WTC11 (cell line): ENCODE measurements at regions not wholly inside any gene's neighbourhood (a gene's known extent, or its start where the extent isn't known, plus 50 kb on each side); places are given as distances from the start of the nearest gene placed in this dataset.
A peak's percentile ranks its signal among the peaks of the same experiment; 100 is the strongest.

ENCODE experiments used
- ATAC-seq: fragments of 200-7000 bp; cut with Tn5 transposase; 2 replicates; pipeline ENCODE4 v1.10.0; 2021; ENCODE audit warnings: mild to moderate bottlenecking, moderate library complexity
- CTCF ChIA-PET: fragments of 300-600 bp; sonication (Branson Sonifier 250); formaldehyde crosslinking; loops from one replicate; lab custom pipeline; 2021; ENCODE audit warnings: antibody characterized with exemption; lab: Charles Lee
- POLR2A ChIA-PET: fragments of 350-600 bp; sonication (Branson Sonifier 250); formaldehyde crosslinking; loops from one replicate; lab custom pipeline; 2021; ENCODE audit warnings: antibody characterized with exemption; lab: Charles Lee
- DNase-seq: peaks from one replicate; pipeline ENCODE4 v3.0.0; 2021; ENCODE audit warnings: low spot score
- H3K27ac Mint-ChIP-seq: 2 replicates; pipeline ENCODE4 v1.8.0; 2021; ENCODE audit warnings: mixed read lengths
- H3K27me3 Mint-ChIP-seq: 2 replicates; pipeline ENCODE4 v1.8.0; 2021; ENCODE audit warnings: low read depth, mild to moderate bottlenecking, moderate library complexity, mixed read lengths
- H3K36me3 Mint-ChIP-seq: 2 replicates; pipeline ENCODE4 v1.8.0; 2021; ENCODE audit warnings: mixed read lengths
- H3K4me1 Mint-ChIP-seq: 2 replicates; pipeline ENCODE4 v1.8.0; 2022; ENCODE audit warnings: mixed read lengths
- H3K4me3 Mint-ChIP-seq: 2 replicates; pipeline ENCODE4 v1.8.0; 2021; ENCODE audit warnings: mild to moderate bottlenecking, moderate library complexity, mixed read lengths
- H3K9me3 Mint-ChIP-seq: 2 replicates; pipeline ENCODE4 v1.8.0; 2021; ENCODE audit warnings: mixed read lengths
- AFF4 ChIP-seq: sonication (generic); formaldehyde crosslinking; IDR thresholded peaks from 2 replicates; pipeline ENCODE4 v1.8.1; 2023; ENCODE audit warnings: mild to moderate bottlenecking, missing genetic modification reagents, borderline replicate concordance
- ATF3 ChIP-seq: sonication (generic); formaldehyde crosslinking; conservative IDR thresholded peaks from 2 replicates; pipeline ENCODE4 v1.8.1; 2022; ENCODE audit warnings: mild to moderate bottlenecking, missing genetic modification reagents
- CBFB ChIP-seq: sonication (generic); formaldehyde crosslinking; IDR thresholded peaks from 2 replicates; pipeline ENCODE4 v1.8.1; 2022; ENCODE audit warnings: mild to moderate bottlenecking, low read depth, missing genetic modification reagents
- CREB1 ChIP-seq: sonication (generic); formaldehyde crosslinking; IDR thresholded peaks from 2 replicates; pipeline ENCODE4 v1.8.0; 2023; ENCODE audit warnings: mild to moderate bottlenecking, missing genetic modification reagents
- CREM ChIP-seq: sonication (generic); formaldehyde crosslinking; IDR thresholded peaks from 2 replicates; pipeline ENCODE4 v1.8.1; 2022; ENCODE audit warnings: mild to moderate bottlenecking, missing genetic modification reagents, moderate library complexity
- E2F1 ChIP-seq: sonication (generic); formaldehyde crosslinking; IDR thresholded peaks from 2 replicates; pipeline ENCODE4 v1.8.0; 2022; ENCODE audit warnings: mild to moderate bottlenecking, missing genetic modification reagents
- FOXP1 ChIP-seq: sonication (generic); formaldehyde crosslinking; IDR thresholded peaks from 2 replicates; pipeline ENCODE4 v1.8.0; 2022; ENCODE audit warnings: missing genetic modification reagents, mild to moderate bottlenecking, moderate library complexity, borderline replicate concordance
- HMGA2 ChIP-seq: fragments of 250-450 bp; sonication (Bioruptor Pico); IDR thresholded peaks from 2 replicates; pipeline ENCODE4 v1.4.0; 2021; ENCODE audit warnings: mild to moderate bottlenecking, moderate library complexity
- JUN ChIP-seq: sonication (generic); formaldehyde crosslinking; IDR thresholded peaks from 2 replicates; pipeline ENCODE4 v1.8.0; 2023; ENCODE audit warnings: mild to moderate bottlenecking, missing genetic modification reagents
- SMAD3 ChIP-seq: sonication (generic); formaldehyde crosslinking; IDR thresholded peaks from 2 replicates; pipeline ENCODE4 v1.8.0; 2022; ENCODE audit warnings: missing genetic modification reagents, mild to moderate bottlenecking, borderline replicate concordance
- SMAD4 ChIP-seq: sonication (generic); formaldehyde crosslinking; IDR thresholded peaks from 2 replicates; pipeline ENCODE4 v1.8.0; 2022; ENCODE audit warnings: mild to moderate bottlenecking, missing genetic modification reagents
- TP53 ChIP-seq: sonication (generic); formaldehyde crosslinking; IDR thresholded peaks from 2 replicates; pipeline ENCODE4 v1.8.1; 2023; ENCODE audit warnings: mild to moderate bottlenecking, missing genetic modification reagents
- ZBTB43 ChIP-seq: sonication (generic); formaldehyde crosslinking; IDR thresholded peaks from 2 replicates; pipeline ENCODE4 v1.8.1; 2023; ENCODE audit warnings: mild to moderate bottlenecking, missing genetic modification reagents
- ZNF317 ChIP-seq: sonication (generic); formaldehyde crosslinking; IDR thresholded peaks from 2 replicates; pipeline ENCODE4 v1.8.1; 2023; ENCODE audit warnings: low read depth, mild to moderate bottlenecking, moderate library complexity, missing genetic modification reagents, borderline replicate concordance
- ZNF425 ChIP-seq: fragments of 250-450 bp; sonication (Bioruptor Pico); conservative IDR thresholded peaks from 2 replicates; pipeline ENCODE4 v1.9.0; 2021; ENCODE audit warnings: mild to moderate bottlenecking
- TF ChIP-seq, protein P1 (sequence below): sonication (generic); formaldehyde crosslinking; IDR thresholded peaks from 2 replicates; pipeline ENCODE4 v1.8.1; 2023; ENCODE audit warnings: mild to moderate bottlenecking, missing genetic modification reagents, moderate library complexity

DNA sequence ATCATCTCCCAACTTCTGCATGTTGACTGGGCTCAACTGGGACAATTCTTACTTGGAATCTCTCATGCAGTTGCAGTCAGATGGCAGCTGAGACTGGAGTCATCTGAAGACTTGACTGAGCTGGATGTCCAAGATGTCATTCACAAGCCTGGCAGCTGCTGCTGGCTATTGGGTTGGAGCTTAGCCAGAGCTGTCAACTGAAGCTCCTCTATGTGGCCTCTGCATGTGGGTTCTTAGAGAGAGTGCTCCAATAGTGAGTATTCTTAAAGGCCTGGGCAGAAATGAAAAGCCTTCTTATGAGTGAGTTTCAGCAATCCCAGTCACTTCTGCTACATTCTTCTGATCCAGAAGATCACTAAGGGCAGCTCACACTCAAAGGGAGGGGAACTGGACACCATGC, 440.9 kb downstream of the LRIG3 start (continued):
- TF ChIP-seq E2F1 (CRISPR knock-in tag) (no peak), FOXP1 (no peak), SMAD3 (CRISPR knock-in tag) (no peak)

DNA sequence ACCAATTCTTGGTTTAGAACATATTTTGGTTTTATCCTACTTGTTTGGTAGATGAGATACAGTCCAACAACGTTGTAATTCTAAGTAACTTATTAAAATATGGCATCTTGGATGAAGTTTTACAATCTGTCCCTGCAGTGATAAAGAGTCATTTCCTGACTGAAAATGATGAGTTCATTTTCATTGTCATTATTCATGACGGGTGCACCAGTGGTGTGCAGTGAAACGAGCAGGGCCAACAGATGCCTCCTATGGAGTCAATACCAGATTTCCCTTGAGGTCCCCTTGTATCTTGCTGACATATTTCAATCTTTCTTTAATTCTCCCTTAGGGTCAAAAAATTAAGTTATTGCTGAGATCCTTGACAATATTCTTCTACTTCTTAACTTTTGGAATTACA, 438.5 kb downstream of the LRIG3 start:
- Mint-ChIP-seq H3K4me3 (peak overlapping the region; percentile 33; the same call in 1 of the 2 replicates), H3K27ac (no peak overlapping the region), H3K4me1 (peaks cover 45% of the 10 kb centered on the region), H3K9me3 (peaks cover 14% of the 10 kb centered on the region), H3K27me3 (no peaks in the 10 kb centered on the region; the same call in 1 of the 2 replicates), H3K36me3 (peaks cover 10% of the 10 kb centered on the region)
- TF ChIP-seq SMAD4 (no peak), ZNF425 (CRISPR knock-in tag) (no peak), ZBTB43 (CRISPR knock-in tag) (no peak), ATF3 (no peak), ZNF317 (no peak), AFF4 (no peak), TP53 (no peak)
- POLR2A ChIA-PET, result interaction anchor here (0.6 kb wide), 1 partner anchor 1061 kb away, joined by 3 read pairs; no protein-coding TSS in a partner anchor
- DNase-seq, result no peak
- no peak for ATAC-seq
- CTCF ChIA-PET, result no interaction called here

GRCh38 chr12:58487255-58487654, 433.0 kb downstream of the LRIG3 start:
- ChIA-PET POLR2A (no interaction called here), CTCF (no interaction called here)
- no peak overlapping the region for H3K27ac Mint-ChIP-seq
- TF ChIP-seq HMGA2 (no peak), CBFB (CRISPR knock-in tag) (no peak), CREM (CRISPR knock-in tag) (no peak), AFF4 (no peak), CREB1 (CRISPR knock-in tag) (no peak), JUN (CRISPR knock-in tag) (no peak)
- TF ChIP-seq, protein P1, sequence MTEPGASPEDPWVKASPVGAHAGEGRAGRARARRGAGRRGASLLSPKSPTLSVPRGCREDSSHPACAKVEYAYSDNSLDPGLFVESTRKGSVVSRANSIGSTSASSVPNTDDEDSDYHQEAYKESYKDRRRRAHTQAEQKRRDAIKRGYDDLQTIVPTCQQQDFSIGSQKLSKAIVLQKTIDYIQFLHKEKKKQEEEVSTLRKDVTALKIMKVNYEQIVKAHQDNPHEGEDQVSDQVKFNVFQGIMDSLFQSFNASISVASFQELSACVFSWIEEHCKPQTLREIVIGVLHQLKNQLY (CRISPR knock-in tag), result no peak
- no peak overlapping the region for H3K4me3 Mint-ChIP-seq
- peaks cover 15% of the 10 kb centered on the region for H3K4me1 Mint-ChIP-seq
- DNase-seq, result no peak
- no peak for ATAC-seq
- no peaks in the 10 kb centered on the region for H3K9me3 Mint-ChIP-seq
- no peaks in the 10 kb centered on the region for H3K27me3 Mint-ChIP-seq
- H3K36me3 Mint-ChIP-seq, result no peaks in the 10 kb centered on the region
